ENCODE measurements at regions not wholly inside any gene's neighbourhood (a gene's known extent, or its start where the extent isn't known, plus 50 kb on each side); places are given as distances from the start of the nearest gene placed in this dataset.

- TF ChIP-seq CTCF (IDR thresholded peaks at IDR 0.05; ENCODE audit: poor library complexity): no peak
- no peak for TF ChIP-seq EZH2 (IDR thresholded peaks at IDR 0.05; ENCODE audit: borderline replicate concordance)
- no peak for TF ChIP-seq EZH2phosphoT487 (IDR thresholded peaks at IDR 0.05; ENCODE audit: low read depth, severe bottlenecking, unreplicated experiment)
- no peak overlapping the region for H3K27ac ChIP-seq
- H3K36me3 ChIP-seq (replicated peaks; ENCODE audit: insufficient read depth, low read depth): no peaks in the 10 kb centered on the region
- H3K9me2 ChIP-seq (replicated peaks; ENCODE audit: insufficient read depth): no peaks in the 10 kb centered on the region
- no peaks in the 10 kb centered on the region for H3K9me3 ChIP-seq (ENCODE audit: low read depth)
- H2AFZ ChIP-seq: no peak overlapping the region
- no peaks in the 10 kb centered on the region for H3K4me1 ChIP-seq (ENCODE audit: insufficient read depth)
- H4K20me1 ChIP-seq (ENCODE audit: insufficient read depth, poor library complexity, severe bottlenecking): no peaks in the 10 kb centered on the region
- H3K4me2 ChIP-seq: no peak overlapping the region
- no peak overlapping the region for H3K4me3 ChIP-seq
- H3K27me3 ChIP-seq: no peaks in the 10 kb centered on the region
- no peak for DNase-seq (ENCODE audit: low spot score)
- WGBS (ENCODE audit: low lambda C conversion rate, missing lambda C conversion rate): 75% methylated on average over 3 of the region's 3 CpGs
- H3K79me2 ChIP-seq: no peaks in the 10 kb centered on the region
Measured at GRCh38 chr12:5232291-5232690, 188.6 kb downstream of the KCNA5 start.

DNA sequence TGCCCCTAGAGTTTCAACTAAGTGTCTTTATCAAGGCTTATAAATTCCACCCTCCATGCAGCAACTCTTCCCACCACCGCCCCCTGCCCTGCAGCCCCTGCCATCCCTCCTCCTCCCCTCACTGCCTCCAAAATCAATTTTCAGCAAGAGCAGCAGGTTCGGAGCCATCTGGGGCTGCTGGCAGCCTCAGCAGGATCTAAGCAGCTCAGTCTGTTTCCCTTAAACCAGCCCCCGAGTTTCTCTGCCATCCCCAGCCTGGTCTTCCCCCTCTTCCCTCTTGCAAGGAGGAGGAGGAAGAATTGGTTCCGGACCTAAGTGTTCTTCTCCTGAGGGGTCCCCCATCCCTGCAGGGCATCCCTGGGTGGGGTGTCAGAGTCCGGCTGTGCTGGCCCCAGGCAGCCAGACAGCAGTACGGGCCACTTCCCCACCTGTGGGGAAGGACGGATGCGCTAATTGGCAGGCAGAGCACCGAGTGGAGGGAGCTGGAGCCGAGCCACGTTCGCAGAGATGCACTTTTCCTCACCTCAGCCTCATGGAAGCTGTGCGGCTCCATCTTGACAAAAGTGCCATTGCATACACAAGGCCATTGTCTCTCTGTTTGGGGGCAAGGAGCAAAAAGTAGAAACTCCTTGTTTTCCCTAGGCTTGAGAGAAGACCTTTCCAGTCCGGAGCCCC, 189.3 kb downstream of the KCNA5 start:
- no peak overlapping the region for H2AFZ ChIP-seq
- no peak overlapping the region for H3K4me2 ChIP-seq
- no peaks in the 10 kb centered on the region for H3K9me3 ChIP-seq (ENCODE audit: low read depth)
- 76% methylated on average over 13 of the region's 14 CpGs for WGBS (ENCODE audit: low lambda C conversion rate, missing lambda C conversion rate)
- H3K9me2 ChIP-seq (replicated peaks; ENCODE audit: insufficient read depth): no peaks in the 10 kb centered on the region
- no peaks in the 10 kb centered on the region for H3K79me2 ChIP-seq
- H3K36me3 ChIP-seq (replicated peaks; ENCODE audit: insufficient read depth, low read depth): no peaks in the 10 kb centered on the region
- no peaks in the 10 kb centered on the region for H3K27me3 ChIP-seq
- DNase-seq (ENCODE audit: low spot score): no peak
- no peak for TF ChIP-seq CTCF (IDR thresholded peaks at IDR 0.05; ENCODE audit: poor library complexity)
- no peak for TF ChIP-seq EZH2phosphoT487 (IDR thresholded peaks at IDR 0.05; ENCODE audit: low read depth, severe bottlenecking, unreplicated experiment)
- no peak for TF ChIP-seq EZH2 (IDR thresholded peaks at IDR 0.05; ENCODE audit: borderline replicate concordance)
- no peaks in the 10 kb centered on the region for H4K20me1 ChIP-seq (ENCODE audit: insufficient read depth, poor library complexity, severe bottlenecking)
- no peaks in the 10 kb centered on the region for H3K4me1 ChIP-seq (ENCODE audit: insufficient read depth)
- no peak overlapping the region for H3K4me3 ChIP-seq
- H3K27ac ChIP-seq: no peak overlapping the region

DNA sequence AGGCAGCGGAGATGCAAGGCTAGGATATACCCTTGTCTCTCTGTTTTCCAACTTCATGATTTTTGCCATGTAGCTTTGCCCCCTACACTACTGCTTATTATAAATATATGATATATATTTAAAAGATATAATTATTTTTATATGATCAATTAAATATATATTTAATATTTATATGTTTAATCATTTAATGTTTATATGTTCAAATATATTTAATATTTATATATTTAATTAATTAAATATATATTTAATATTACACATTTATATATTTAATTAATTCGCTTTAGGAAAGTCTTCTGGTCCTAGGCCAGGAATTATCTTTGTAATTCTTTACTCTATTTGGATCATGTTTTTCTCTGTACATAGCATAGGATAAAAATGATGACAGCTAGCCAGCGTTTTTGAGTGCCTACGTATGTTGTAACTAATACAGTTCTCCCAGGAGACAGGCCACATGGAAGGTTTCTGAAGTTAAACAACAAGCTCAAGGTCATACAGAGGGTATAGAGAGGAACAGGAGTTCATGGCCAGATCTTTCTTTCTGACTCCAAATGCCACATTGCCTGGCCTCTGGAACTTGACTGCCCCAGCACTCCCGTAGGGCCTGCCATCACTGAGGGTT, 192.5 kb downstream of the KCNA5 start:
- H3K79me2 ChIP-seq: no peaks in the 10 kb centered on the region
- DNase-seq (ENCODE audit: low spot score): no peak
- no peak for TF ChIP-seq CTCF (IDR thresholded peaks at IDR 0.05; ENCODE audit: poor library complexity)
- TF ChIP-seq EZH2 (IDR thresholded peaks at IDR 0.05; ENCODE audit: borderline replicate concordance): no peak
- no peak for TF ChIP-seq EZH2phosphoT487 (IDR thresholded peaks at IDR 0.05; ENCODE audit: low read depth, severe bottlenecking, unreplicated experiment)
- H3K4me2 ChIP-seq: no peak overlapping the region
- H3K36me3 ChIP-seq (replicated peaks; ENCODE audit: insufficient read depth, low read depth): no peaks in the 10 kb centered on the region
- no peaks in the 10 kb centered on the region for H3K27me3 ChIP-seq
- H4K20me1 ChIP-seq (ENCODE audit: insufficient read depth, poor library complexity, severe bottlenecking): no peaks in the 10 kb centered on the region
- no peaks in the 10 kb centered on the region for H3K9me2 ChIP-seq (replicated peaks; ENCODE audit: insufficient read depth)
- WGBS (ENCODE audit: low lambda C conversion rate, missing lambda C conversion rate): 81% methylated on average over 5 of the region's 5 CpGs
- H3K9me3 ChIP-seq (ENCODE audit: low read depth): no peaks in the 10 kb centered on the region
- no peaks in the 10 kb centered on the region for H3K4me1 ChIP-seq (ENCODE audit: insufficient read depth)
- no peak overlapping the region for H3K27ac ChIP-seq
- H2AFZ ChIP-seq: no peak overlapping the region
- H3K4me3 ChIP-seq: no peak overlapping the region
